Activated naive CD4-positive, alpha-beta T cell treated with anti-CD3 and anti-CD28 coated beads, Interleukin-2, amount 50 U/mL, for 24 hours (primary cell): ENCODE measurements at regions not wholly inside any gene's neighbourhood (a gene's known extent, or its start where the extent isn't known, plus 50 kb on each side); places are given as distances from the start of the nearest gene placed in this dataset.
"Not testable (repeated sequence)": the region's sequence is repeated elsewhere in the genome, so short reads cannot be mapped to it uniquely, and the experiment has no call there.

Source experiments
- H3K27ac Mint-ChIP-seq: one replicate; pipeline ENCODE4 v1.8.0; 2021; ENCODE audit warnings: mild to moderate bottlenecking, mixed read lengths
- H3K27me3 Mint-ChIP-seq: one replicate; pipeline ENCODE4 v1.8.0; 2021; ENCODE audit warnings: mixed read lengths
- H3K36me3 Mint-ChIP-seq: one replicate; pipeline ENCODE4 v1.8.0; 2021; ENCODE audit warnings: mixed read lengths
- H3K4me1 Mint-ChIP-seq: one replicate; pipeline ENCODE4 v1.8.0; 2021; ENCODE audit warnings: mixed read lengths
- H3K4me3 Mint-ChIP-seq: one replicate; pipeline ENCODE4 v1.8.0; 2021; ENCODE audit warnings: mild to moderate bottlenecking, mixed read lengths
- H3K9me3 Mint-ChIP-seq: one replicate; pipeline ENCODE4 v1.8.0; 2021; ENCODE audit warnings: mixed read lengths

- peaks cover 3% of the 10 kb centered on the region for H3K27me3 Mint-ChIP-seq
These were observed 58.1 kb upstream of the GOT2 start for GRCh38 chr16:58792188-58792587.

GRCh38 chr16:58790816-58791557, 56.9 kb upstream of the GOT2 start:
- H3K27ac Mint-ChIP-seq, H3K4me1 Mint-ChIP-seq, H3K4me3 Mint-ChIP-seq, H3K36me3 Mint-ChIP-seq, H3K27me3 Mint-ChIP-seq, H3K9me3 Mint-ChIP-seq: not testable (repeated sequence)

More at GRCh38 chr16:58792188-58792587, 58.1 kb upstream of the GOT2 start:
- H3K27ac Mint-ChIP-seq = no peak overlapping the region
- H3K4me3 Mint-ChIP-seq = no peak overlapping the region
- no peaks in the 10 kb centered on the region for H3K9me3 Mint-ChIP-seq
- no peaks in the 10 kb centered on the region for H3K4me1 Mint-ChIP-seq
- H3K36me3 Mint-ChIP-seq = no peaks in the 10 kb centered on the region

- Mint-ChIP-seq H3K9me3 (no peaks in the 10 kb centered on the region), H3K36me3 (no peaks in the 10 kb centered on the region), H3K4me1 (no peaks in the 10 kb centered on the region), H3K27me3 (peaks cover 3% of the 10 kb centered on the region), H3K4me3 (no peak overlapping the region), H3K27ac (no peak overlapping the region)
These were observed 55.2 kb upstream of the GOT2 start for GRCh38 chr16:58789351-58789750.
